ENCODE measurements at regions not wholly inside any gene's neighbourhood (a gene's known extent, or its start where the extent isn't known, plus 50 kb on each side); places are given as distances from the start of the nearest gene placed in this dataset.

DNA sequence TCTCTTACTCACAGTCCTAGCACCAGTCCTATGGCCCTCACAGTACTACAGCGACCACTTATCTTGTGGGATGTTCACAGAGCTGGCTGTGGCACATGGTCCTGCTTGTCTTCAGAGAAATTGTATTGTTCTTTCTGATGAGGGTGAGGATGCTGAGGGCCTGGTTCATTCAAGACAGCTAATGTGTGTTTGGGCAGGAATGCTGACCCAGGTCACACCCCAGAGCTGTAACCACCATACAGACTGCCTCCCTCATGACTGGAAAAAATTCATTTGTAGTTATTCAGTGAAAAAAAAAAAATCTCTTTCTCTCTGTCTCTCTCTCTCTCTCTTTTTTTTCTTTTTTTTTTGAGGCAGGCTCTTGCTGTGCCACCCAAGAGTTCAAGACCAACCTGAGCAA, 83.5 kb downstream of the KLF6 start:
- TF ChIP-seq, protein P1, sequence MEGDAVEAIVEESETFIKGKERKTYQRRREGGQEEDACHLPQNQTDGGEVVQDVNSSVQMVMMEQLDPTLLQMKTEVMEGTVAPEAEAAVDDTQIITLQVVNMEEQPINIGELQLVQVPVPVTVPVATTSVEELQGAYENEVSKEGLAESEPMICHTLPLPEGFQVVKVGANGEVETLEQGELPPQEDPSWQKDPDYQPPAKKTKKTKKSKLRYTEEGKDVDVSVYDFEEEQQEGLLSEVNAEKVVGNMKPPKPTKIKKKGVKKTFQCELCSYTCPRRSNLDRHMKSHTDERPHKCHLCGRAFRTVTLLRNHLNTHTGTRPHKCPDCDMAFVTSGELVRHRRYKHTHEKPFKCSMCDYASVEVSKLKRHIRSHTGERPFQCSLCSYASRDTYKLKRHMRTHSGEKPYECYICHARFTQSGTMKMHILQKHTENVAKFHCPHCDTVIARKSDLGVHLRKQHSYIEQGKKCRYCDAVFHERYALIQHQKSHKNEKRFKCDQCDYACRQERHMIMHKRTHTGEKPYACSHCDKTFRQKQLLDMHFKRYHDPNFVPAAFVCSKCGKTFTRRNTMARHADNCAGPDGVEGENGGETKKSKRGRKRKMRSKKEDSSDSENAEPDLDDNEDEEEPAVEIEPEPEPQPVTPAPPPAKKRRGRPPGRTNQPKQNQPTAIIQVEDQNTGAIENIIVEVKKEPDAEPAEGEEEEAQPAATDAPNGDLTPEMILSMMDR (IDR thresholded peaks at IDR 0.05) = no peak
- TF ChIP-seq POLR2AphosphoS5 (IDR thresholded peaks at IDR 0.05; ENCODE audit: insufficient read depth in 1 of 2, low read depth in 1 of 2) = no peak

Data from vagina (tissue), 2 donors.